Activated CD8-positive, alpha-beta T cell treated with anti-CD3 and anti-CD28 coated beads, Interleukin-2, amount 10 ng/mL, durations not matched to agents 7 days and 5 days (primary cell): ENCODE measurements at regions not wholly inside any gene's neighbourhood (a gene's known extent, or its start where the extent isn't known, plus 50 kb on each side); places are given as distances from the start of the nearest gene placed in this dataset.

Source experiments
- ATAC-seq: fragments of 150-1000 bp; cut with Tn5 transposase; one replicate; pipeline ENCODE4 v1.10.0; 2021; ENCODE audit warnings: moderate library complexity
- CTCF ChIA-PET: fragments of 350-600 bp; sonication (Branson Sonifier 250); formaldehyde crosslinking; loops from one replicate; lab custom pipeline; 2021; ENCODE audit warnings: antibody characterized with exemption; lab: Charles Lee
- POLR2A ChIA-PET: fragments of 350-600 bp; sonication (Branson Sonifier 250); formaldehyde crosslinking; loops from one replicate; lab custom pipeline; 2021; ENCODE audit warnings: antibody characterized with exemption; lab: Charles Lee
- DNase-seq: peaks from one replicate; pipeline ENCODE4 v3.0.0-alpha.2; 2020
- H3K27ac Mint-ChIP-seq: one replicate; pipeline ENCODE4 v1.8.0; 2021; ENCODE audit warnings: mild to moderate bottlenecking, mixed read lengths
- H3K27me3 Mint-ChIP-seq: one replicate; pipeline ENCODE4 v1.8.0; 2021; ENCODE audit warnings: low read depth, mixed read lengths
- H3K36me3 Mint-ChIP-seq: one replicate; pipeline ENCODE4 v1.8.0; 2021; ENCODE audit warnings: low read depth, mixed read lengths
- H3K4me1 Mint-ChIP-seq: one replicate; pipeline ENCODE4 v1.8.0; 2021; ENCODE audit warnings: low read depth, mixed read lengths
- H3K4me3 Mint-ChIP-seq: one replicate; pipeline ENCODE4 v1.8.0; 2021; ENCODE audit warnings: mild to moderate bottlenecking, mixed read lengths
- H3K9me3 Mint-ChIP-seq: one replicate; pipeline ENCODE4 v1.8.0; 2022; ENCODE audit warnings: mixed read lengths; ENCODE audit not compliant: insufficient read depth

DNA sequence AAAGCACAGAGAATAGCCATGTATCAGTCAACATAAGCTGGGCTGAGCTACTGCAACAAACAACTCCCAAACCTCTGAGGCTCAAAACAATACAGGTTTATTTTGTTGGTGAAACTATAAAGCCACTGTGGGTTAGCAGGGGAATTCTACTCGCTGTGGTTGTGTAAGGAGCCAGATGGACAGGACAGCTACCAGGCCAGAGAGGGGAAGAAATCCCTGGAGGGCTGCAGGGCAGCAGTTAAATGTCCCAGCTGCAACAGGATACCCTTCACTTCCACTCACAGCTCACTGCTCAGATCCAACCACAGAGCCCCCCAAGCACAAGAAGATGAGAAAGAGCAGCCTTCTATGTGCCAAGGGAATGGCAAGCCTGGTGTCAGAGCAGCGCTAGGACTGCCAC is 245.9 kb upstream of the RAB6C start:
- Mint-ChIP-seq H3K4me3 (no peak overlapping the region), H3K36me3 (no peaks in the 10 kb centered on the region), H3K4me1 (no peaks in the 10 kb centered on the region), H3K27me3 (no peaks in the 10 kb centered on the region), H3K9me3 (no peaks in the 10 kb centered on the region), H3K27ac (no peak overlapping the region)
- no peak for ATAC-seq
- DNase-seq, result no peak
- ChIA-PET CTCF (no interaction called here), POLR2A (no interaction called here)

DNA sequence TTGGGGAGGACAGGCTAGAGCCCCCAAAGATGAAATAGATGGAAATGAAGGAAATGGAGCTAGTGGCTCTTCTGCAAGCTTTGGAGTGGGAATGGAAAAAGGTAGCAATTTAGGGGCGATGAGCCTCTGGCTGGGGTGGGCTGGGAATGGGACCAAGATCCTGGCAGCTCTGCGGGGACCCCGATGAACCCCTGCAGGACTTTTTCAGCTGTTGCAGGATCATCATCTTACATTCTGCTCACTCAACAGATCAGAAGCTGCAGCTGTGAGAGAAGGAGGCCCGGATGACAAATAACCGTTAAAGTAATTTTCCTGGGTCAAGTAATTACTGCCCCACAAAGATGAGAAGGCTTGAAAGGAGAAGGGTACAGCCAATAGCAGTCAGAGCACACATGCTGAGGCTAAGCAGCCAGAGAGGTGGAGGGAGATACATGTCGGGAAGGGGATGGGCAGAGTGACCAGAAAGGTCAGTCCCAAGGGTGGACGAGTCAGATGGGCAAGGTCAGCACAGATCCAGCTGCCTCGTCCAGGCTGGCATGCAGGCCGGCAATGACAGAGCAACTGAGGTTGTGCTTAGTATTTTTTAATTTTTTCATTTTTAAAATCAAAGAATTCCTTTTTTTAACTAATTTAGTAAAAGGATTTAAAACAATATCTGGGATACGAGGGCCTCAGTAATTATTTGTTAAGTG is 245.0 kb upstream of the RAB6C start:
- POLR2A ChIA-PET, result no interaction called here
- Mint-ChIP-seq H3K27me3 (no peaks in the 10 kb centered on the region), H3K9me3 (no peaks in the 10 kb centered on the region), H3K4me1 (no peaks in the 10 kb centered on the region), H3K36me3 (no peaks in the 10 kb centered on the region), H3K4me3 (no peak overlapping the region), H3K27ac (no peak overlapping the region)
- CTCF ChIA-PET, result no interaction called here
- ATAC-seq, result no peak
- DNase-seq, result no peak

DNA sequence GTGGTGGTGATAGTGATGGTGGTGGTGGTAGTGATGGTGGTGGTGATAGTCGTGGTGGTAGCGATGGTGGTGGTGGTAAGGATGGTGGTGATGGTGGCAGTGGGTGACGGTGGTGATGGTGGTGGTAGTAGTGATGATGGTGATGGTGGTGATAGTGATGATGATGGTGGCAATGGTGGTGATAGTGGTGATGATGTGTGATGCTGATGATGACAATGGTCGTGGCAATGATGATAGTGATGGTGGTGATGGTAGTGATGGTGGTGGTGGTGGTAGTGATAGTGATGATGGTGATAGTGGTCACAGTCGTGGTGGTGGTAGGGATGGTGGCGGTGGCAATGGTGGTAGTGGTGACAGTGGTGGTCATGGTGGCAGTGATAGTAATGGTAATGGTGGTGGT is 243.9 kb upstream of the RAB6C start:
- no peak for DNase-seq
- Mint-ChIP-seq H3K4me3 (no peak overlapping the region), H3K27ac (no peak overlapping the region), H3K4me1 (no peaks in the 10 kb centered on the region), H3K36me3 (no peaks in the 10 kb centered on the region), H3K9me3 (no peaks in the 10 kb centered on the region), H3K27me3 (no peaks in the 10 kb centered on the region)
- ChIA-PET CTCF (no interaction called here), POLR2A (no interaction called here)
- ATAC-seq, result no peak

DNA sequence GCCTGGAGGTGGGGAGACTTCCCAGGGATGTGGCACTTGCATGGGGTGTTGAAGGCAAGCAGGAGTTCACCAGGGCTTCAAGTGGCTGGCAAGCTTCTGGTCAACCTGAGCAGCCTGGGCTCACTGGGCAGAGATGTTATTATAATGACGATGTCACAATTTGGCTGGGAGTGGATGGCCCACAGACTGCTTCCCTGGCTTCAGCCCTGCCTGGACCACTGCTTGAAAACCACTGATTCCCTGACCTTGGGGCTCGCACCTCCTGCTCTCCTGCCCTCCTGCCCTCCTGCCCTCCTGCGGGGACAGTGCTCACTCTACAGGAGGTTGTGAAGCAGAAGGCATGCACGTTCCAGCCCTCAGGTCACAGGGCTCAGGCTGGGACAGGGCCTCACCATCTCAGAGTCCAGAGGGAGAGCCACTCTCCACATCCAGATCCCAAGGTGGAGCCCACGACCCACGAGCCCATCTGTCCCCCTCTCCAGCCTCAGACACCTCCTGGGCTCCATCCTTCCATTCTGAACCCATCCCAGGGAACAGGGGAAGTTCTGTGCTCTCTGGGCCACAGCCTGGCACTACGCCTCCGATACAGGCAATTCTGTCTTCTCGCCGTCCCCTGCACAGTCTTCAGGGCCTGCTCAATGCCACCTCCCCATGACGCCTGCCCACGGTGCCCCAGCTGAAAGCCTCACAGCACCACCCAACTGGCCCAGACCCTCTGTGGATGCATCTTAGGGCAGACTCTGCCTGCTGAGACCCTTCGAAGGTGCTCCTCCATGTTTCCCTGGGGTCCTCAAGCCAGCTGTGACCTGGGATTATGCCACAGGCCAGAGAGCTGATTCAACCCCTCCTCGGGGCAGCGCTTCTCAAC is 241.6 kb upstream of the RAB6C start:
- H3K4me1 Mint-ChIP-seq, result no peaks in the 10 kb centered on the region
- H3K4me3 Mint-ChIP-seq, result no peak overlapping the region
- POLR2A ChIA-PET, result no interaction called here
- no peak for DNase-seq
- CTCF ChIA-PET, result no interaction called here
- no peaks in the 10 kb centered on the region for H3K27me3 Mint-ChIP-seq
- no peak overlapping the region for H3K27ac Mint-ChIP-seq
- ATAC-seq, result no peak
- no peaks in the 10 kb centered on the region for H3K9me3 Mint-ChIP-seq
- no peaks in the 10 kb centered on the region for H3K36me3 Mint-ChIP-seq

DNA sequence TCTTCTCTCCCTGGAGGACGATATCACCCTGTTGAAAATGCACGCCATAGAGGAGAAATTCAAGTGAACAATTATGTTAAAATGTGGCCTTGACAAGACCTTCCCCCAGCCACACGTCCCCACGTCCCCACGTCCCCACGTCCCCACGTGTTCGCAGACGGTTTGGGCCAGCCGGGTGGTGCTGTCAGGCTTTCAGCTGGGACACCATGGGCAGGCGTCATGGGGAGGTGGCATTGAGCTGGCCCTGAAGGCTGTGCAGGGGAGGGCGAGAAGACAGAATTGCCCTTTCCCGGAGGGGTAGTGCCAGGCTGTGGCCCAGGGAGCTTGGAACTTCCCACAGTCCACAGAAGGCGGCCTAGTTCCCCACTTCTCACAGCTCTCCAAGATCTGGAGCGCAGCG is 240.7 kb upstream of the RAB6C start:
- no peak overlapping the region for H3K4me3 Mint-ChIP-seq
- CTCF ChIA-PET, result no interaction called here
- H3K4me1 Mint-ChIP-seq, result no peaks in the 10 kb centered on the region
- no peaks in the 10 kb centered on the region for H3K36me3 Mint-ChIP-seq
- no peak for DNase-seq
- POLR2A ChIA-PET, result no interaction called here
- no peak for ATAC-seq
- H3K9me3 Mint-ChIP-seq, result no peaks in the 10 kb centered on the region
- H3K27me3 Mint-ChIP-seq, result no peaks in the 10 kb centered on the region
- H3K27ac Mint-ChIP-seq, result no peak overlapping the region

DNA sequence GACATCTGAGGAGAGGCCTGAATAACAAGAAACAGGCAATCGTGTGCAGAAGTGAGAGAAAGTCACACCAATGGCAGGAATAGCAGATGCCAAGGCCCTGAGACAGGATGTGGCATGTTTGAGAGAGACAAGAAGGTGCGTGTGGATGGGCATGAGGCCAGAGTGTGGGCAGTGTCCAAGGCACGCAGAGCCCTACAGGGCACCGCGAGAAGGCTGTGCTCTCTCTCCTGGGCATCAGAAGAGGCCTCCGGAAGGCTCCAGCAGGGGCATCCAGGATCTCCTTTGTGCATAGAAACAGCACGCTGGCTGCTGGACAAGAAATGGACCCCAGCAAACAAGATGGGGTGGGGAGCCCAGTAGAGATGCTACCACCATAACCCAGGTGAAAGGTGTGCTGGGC is 239.0 kb upstream of the RAB6C start:
- CTCF ChIA-PET, result no interaction called here
- no peak for DNase-seq
- Mint-ChIP-seq H3K4me3 (no peak overlapping the region), H3K27ac (no peak overlapping the region), H3K9me3 (no peaks in the 10 kb centered on the region), H3K4me1 (no peaks in the 10 kb centered on the region), H3K36me3 (no peaks in the 10 kb centered on the region), H3K27me3 (no peaks in the 10 kb centered on the region)
- POLR2A ChIA-PET, result no interaction called here
- ATAC-seq, result no peak

DNA sequence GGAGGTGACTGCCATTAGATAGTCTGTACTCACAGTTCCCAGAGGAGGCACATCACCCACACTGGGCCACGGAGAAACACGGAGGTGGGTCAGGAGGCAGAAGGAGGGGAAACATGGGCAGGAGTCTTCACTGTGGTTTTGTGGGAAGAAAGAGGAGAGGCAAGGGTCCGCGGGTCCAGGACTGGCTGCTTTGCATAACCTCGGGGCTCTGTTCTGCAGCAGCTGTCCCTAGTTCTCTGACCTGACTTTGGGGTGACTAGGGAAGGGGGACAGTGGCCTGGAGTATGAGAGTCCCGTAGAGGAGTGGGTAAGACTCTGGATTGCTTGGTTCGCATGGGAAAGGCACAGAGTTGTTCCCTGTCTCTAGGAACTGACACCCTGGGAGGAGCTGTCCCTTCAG is 238.3 kb upstream of the RAB6C start:
- ATAC-seq (no peak), DNase-seq (no peak)
- Mint-ChIP-seq H3K4me1 (no peaks in the 10 kb centered on the region), H3K27me3 (no peaks in the 10 kb centered on the region), H3K4me3 (no peak overlapping the region), H3K36me3 (no peaks in the 10 kb centered on the region), H3K27ac (no peak overlapping the region), H3K9me3 (no peaks in the 10 kb centered on the region)
- ChIA-PET POLR2A (no interaction called here), CTCF (no interaction called here)

DNA sequence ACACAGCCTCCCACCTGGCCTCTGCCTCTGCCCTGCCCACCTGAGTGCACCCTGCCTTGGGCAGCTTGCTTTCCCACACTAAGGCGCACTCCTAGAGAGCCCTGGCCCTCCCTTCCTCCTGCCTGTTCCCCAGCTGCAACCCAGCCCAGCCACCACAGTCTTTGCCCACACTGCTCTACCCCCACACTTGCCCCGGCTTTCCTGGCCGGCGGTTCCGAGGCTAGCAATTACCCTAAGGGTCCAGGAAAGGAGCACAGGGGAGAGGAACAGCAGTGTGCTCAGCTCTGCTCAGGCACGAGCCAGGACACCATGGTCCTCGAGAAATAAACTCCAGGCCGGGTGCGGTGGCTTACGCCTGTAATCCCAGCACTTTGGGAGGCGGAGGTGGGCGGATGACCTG is 237.8 kb upstream of the RAB6C start:
- Mint-ChIP-seq H3K36me3 (no peaks in the 10 kb centered on the region), H3K27me3 (no peaks in the 10 kb centered on the region), H3K4me3 (no peak overlapping the region), H3K4me1 (no peaks in the 10 kb centered on the region), H3K9me3 (no peaks in the 10 kb centered on the region), H3K27ac (no peak overlapping the region)
- CTCF ChIA-PET, result no interaction called here
- POLR2A ChIA-PET, result no interaction called here
- DNase-seq (no peak), ATAC-seq (no peak)

DNA sequence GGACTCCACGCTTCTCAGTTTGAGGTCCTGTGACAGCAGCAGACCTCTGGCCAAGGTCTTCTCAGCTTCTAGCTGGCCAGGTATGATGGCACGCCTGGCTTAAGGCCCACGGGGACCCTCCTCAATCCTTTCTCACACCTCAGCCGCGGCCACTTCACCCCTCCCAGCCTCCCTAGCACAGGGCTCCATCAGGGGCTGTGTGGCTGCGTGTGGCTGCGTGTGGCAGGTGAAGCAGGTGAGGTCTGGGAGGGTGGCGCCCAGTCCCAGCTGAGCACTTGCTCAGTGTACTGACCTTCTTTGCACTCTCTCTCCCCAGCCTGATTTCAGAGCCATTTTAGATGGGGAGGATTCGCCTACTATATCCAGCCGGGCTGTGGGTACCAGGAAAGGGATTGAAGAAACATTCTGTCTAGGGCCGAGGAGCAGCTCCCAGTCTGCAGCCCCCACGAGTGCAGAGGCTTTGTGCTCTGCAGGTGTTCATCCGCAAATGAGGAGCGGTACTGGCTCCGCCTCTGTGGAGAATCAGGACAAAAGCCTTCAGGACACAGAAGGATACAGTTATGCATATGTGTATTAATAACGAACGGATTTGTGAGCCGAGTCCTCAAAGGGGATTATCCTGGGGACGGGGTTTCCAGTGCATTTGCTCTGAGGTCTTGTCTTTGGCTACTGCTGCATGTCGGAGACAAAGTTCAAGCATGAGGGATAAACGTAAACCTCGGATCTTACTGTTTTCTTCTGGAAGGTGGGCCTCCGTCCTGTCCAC is 236.9 kb upstream of the RAB6C start:
- H3K27ac Mint-ChIP-seq, result no peak overlapping the region
- no peaks in the 10 kb centered on the region for H3K4me1 Mint-ChIP-seq
- no peaks in the 10 kb centered on the region for H3K36me3 Mint-ChIP-seq
- no peak for ATAC-seq
- ChIA-PET POLR2A (no interaction called here), CTCF (no interaction called here)
- no peaks in the 10 kb centered on the region for H3K9me3 Mint-ChIP-seq
- no peaks in the 10 kb centered on the region for H3K27me3 Mint-ChIP-seq
- no peak for DNase-seq
- no peak overlapping the region for H3K4me3 Mint-ChIP-seq

DNA sequence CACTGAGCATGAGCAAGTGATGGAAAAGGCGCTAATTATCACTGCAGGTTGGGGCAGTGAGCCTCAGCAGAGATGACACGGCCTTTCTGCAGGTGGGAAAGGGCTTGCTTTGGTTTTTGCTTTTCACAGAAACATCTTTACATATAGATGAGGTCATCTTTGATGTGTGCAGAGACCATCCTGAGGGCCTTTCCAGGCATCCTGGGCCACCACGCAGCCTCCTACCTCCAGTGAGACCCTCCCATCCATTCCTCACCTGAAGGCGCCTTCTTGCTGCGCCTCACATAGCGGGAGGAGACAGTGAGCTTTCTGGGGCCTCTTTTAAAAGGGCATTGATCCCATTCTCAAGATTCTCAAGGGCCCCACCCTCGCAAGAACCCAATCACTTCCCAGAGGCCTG is 235.3 kb upstream of the RAB6C start:
- DNase-seq (no peak), ATAC-seq (no peak)
- Mint-ChIP-seq H3K4me1 (no peaks in the 10 kb centered on the region), H3K4me3 (no peak overlapping the region), H3K27me3 (no peaks in the 10 kb centered on the region), H3K36me3 (no peaks in the 10 kb centered on the region), H3K27ac (no peak overlapping the region), H3K9me3 (no peaks in the 10 kb centered on the region)
- POLR2A ChIA-PET, result no interaction called here
- CTCF ChIA-PET, result no interaction called here

DNA sequence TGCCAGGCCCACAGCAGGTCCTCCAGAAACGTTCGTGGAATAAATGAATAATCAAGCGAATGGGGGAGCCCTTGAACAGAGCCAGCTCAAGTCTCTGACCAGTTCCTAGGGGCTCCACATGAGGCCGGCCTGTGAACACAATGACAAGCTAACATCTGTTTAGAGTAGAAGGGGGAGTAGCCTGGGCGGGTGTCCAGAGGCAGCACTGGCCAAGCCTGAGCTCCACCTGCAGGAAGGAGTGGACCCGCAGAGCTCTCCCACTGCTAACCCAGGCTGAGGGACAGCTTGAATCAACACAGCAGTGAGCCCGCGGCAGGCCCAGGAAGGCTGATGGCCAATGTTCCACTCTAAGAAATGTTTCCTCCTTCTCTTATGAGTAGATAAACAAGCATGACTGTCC is 234.8 kb upstream of the RAB6C start:
- ChIA-PET CTCF (no interaction called here), POLR2A (no interaction called here)
- no peak overlapping the region for H3K4me3 Mint-ChIP-seq
- H3K27ac Mint-ChIP-seq, result no peak overlapping the region
- ATAC-seq (no peak), DNase-seq (no peak)
- H3K36me3 Mint-ChIP-seq, result no peaks in the 10 kb centered on the region
- no peaks in the 10 kb centered on the region for H3K4me1 Mint-ChIP-seq
- H3K27me3 Mint-ChIP-seq, result no peaks in the 10 kb centered on the region
- H3K9me3 Mint-ChIP-seq, result no peaks in the 10 kb centered on the region

DNA sequence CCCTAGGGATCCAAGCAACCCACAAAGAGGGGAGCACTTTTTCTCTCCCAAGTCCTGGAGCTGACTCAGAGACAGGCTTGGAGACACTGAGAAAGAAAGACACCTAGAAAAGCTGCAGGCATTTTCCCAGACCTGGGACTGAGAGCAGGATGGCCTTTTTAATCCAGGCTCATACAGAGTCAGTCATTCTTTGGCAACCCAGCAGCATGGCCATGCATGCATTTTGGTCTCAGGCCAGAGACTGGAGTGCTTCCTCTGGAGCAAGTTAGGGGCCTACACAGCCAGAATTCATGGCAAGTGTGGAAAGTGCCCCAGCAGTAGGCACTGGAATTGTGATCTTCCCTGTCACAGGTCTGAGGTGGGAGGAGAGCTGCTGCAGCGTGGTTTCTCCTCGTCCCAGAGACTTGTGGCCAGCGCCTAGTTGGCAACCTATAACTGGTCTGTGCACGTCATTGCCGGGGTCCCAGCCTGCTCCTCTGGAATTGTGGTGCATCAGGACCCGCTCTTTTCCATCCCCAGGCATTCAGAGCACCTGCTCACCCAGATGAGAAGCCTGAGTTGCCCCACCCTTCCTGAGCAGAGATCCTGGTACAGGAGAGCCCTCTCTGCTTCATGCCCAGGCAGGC is 231.9 kb upstream of the RAB6C start:
- no peak overlapping the region for H3K4me3 Mint-ChIP-seq
- no peak overlapping the region for H3K27ac Mint-ChIP-seq
- peaks cover 4% of the 10 kb centered on the region for H3K27me3 Mint-ChIP-seq
- no peak for ATAC-seq
- ChIA-PET POLR2A (no interaction called here), CTCF (no interaction called here)
- DNase-seq, result no peak
- no peaks in the 10 kb centered on the region for H3K36me3 Mint-ChIP-seq
- no peaks in the 10 kb centered on the region for H3K9me3 Mint-ChIP-seq
- H3K4me1 Mint-ChIP-seq, result no peaks in the 10 kb centered on the region
